ENCODE measurements at regions not wholly inside any gene's neighbourhood (a gene's known extent, or its start where the extent isn't known, plus 50 kb on each side); places are given as distances from the start of the nearest gene placed in this dataset.

DNA sequence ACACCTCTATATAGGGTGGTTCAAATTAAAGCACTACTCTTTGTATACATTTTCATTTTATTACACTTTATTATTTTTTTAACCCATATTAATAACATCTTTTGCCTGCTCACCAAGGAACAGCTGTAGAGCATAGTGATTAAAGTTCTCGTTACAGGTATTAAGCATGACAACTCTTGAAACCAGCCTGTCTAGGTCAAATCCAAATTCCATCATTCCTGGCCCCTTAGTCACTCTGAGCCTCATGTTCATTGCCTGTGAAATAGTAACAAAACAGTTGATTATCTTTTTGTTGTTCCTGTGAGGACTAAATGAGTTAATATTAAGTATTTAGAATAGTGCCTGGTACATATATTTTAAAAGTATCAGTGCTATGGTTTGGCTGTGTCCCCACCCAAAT lies 334.5 kb downstream of the RAB38 start:
- TF ChIP-seq POLR2A (IDR thresholded peaks at IDR 0.05; ENCODE audit: low read length) (no peak), GATA1 (IDR thresholded peaks at IDR 0.05; ENCODE audit: low read depth, low read length) (no peak)

Data from erythroblast (primary cell).